ENCODE measurements at regions not wholly inside any gene's neighbourhood (a gene's known extent, or its start where the extent isn't known, plus 50 kb on each side); places are given as distances from the start of the nearest gene placed in this dataset.

DNA sequence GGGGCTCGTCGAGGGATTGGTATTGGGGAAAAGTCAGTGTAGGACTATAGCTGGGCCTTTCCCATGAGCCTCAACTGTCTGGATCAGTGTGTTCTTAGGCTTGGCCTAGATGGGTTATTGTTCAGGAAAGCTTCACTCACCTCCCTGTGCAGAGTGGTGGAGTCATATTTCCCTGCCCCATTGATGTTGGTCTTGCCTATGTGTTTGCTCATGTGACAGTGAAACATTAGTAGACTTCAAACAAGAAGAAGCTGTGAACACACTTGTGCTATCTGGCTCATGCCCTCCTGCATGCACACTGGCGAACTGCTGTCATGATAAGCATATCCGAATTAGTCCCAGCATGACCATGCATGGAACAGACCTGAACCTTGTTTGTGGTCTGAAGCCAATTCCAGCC lies 171.1 kb downstream of the DHX35 start:
- TF ChIP-seq, protein P1, sequence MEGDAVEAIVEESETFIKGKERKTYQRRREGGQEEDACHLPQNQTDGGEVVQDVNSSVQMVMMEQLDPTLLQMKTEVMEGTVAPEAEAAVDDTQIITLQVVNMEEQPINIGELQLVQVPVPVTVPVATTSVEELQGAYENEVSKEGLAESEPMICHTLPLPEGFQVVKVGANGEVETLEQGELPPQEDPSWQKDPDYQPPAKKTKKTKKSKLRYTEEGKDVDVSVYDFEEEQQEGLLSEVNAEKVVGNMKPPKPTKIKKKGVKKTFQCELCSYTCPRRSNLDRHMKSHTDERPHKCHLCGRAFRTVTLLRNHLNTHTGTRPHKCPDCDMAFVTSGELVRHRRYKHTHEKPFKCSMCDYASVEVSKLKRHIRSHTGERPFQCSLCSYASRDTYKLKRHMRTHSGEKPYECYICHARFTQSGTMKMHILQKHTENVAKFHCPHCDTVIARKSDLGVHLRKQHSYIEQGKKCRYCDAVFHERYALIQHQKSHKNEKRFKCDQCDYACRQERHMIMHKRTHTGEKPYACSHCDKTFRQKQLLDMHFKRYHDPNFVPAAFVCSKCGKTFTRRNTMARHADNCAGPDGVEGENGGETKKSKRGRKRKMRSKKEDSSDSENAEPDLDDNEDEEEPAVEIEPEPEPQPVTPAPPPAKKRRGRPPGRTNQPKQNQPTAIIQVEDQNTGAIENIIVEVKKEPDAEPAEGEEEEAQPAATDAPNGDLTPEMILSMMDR (IDR thresholded peaks at IDR 0.05) = no peak
- DNase-seq (ENCODE audit: low spot score) (no peak), ATAC-seq (ENCODE audit: low FRiP score) (no peak)

DNA sequence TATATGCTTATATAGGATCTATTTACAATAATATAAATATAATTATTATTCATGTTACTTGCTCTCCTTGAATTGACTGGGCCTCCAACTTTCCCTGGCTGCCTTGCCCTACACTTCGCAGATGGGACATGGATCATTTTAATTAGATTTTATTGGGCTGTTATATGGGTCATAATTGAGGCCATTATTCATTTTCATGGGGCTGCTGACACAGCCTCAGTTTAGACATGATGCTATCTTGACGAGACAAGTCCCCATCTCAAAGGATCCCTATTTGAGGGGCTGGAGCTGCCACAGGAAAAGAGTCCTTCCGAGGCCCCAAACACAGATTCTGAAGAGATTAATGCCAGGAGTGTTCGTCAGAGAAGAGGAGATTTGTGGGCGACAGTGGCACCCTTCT lies 170.4 kb downstream of the DHX35 start:
- no peak for DNase-seq (ENCODE audit: low spot score)
- ATAC-seq (ENCODE audit: low FRiP score) = no peak
- TF ChIP-seq, protein P1 (IDR thresholded peaks at IDR 0.05) = no peak

DNA sequence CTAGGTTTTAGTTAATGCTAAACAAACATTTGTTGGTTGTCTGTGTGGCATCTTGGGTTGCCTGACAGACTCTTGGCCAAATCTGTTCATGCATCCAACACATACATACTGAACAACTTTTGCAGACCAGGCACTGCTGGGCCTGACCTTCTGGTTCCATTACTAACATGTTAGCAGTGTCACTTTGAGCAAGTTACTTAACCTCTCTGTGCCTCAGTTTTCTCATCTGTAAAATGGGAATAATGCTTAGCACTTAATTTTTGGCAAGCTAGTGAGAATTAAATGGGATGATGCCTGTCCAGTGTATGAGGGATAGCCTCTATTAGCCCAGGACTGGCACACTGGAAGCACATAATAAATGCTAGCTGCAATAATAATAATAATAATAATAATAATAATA lies 169.9 kb downstream of the DHX35 start:
- DNase-seq (ENCODE audit: low spot score) (no peak), ATAC-seq (ENCODE audit: low FRiP score) (no peak)
- TF ChIP-seq, protein P1 (IDR thresholded peaks at IDR 0.05) = no peak

DNA sequence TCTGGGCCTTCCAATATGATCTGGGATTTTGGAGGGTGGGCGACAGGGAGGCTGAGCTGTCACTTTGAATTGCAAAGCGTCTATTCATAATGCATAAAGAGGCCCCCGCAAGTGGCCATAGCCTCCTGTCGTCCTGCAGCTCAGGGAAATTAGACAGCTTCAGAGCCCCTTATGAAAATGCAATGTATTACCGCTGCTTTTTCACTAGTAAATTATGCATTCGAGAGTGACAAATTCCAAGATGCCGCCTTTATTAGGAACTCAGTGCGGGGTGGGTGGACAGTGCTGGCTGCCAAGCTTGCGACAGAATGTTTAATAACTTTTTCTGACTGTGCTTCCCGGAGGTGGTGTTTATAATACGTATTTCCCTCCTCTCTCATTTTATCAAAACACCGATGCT lies 168.5 kb downstream of the DHX35 start:
- ATAC-seq (ENCODE audit: low FRiP score) = no peak
- TF ChIP-seq, protein P1 (IDR thresholded peaks at IDR 0.05) = no peak
- no peak for DNase-seq (ENCODE audit: low spot score)

DNA sequence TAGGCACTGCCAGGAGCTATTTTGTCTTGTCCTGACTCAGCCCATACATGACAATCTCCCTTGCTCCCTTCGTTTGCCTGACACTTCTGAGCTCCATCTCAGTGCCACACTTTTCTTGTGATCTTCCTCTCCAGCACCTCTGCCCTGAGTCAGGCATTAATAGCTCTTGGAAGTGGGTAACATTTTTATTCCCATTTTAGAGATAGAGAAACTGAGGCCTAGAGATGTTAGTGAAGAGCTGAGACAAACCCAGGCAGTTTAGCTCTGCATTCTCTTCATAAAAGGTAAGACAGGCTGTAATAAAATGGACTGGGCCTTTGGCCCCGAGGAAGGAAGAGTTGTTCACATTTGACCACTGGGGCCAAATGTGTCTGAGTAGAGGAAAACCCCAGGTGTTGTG lies 167.4 kb downstream of the DHX35 start:
- DNase-seq (ENCODE audit: low spot score) (no peak), ATAC-seq (ENCODE audit: low FRiP score) (no peak)
- TF ChIP-seq, protein P1 (IDR thresholded peaks at IDR 0.05) = no peak

DNA sequence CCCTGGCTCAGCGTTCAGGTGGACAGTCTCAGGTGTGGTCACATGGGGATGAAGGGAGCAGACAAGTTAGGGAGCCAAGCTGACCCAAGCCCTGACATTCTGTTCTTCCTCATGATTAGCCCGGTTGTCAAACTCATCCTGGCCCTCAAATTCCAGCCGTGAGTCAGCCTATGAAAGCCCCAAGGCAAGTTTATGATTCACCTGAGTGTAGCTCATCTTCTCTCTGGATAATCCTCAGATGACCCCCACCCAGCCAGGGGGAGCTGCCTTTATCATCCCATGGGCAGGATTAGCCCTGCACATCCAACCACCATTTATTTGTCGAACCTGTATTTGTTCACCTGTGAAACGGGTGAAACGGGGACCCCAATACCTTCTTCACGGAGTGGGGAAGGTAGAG lies 161.9 kb downstream of the DHX35 start:
- ATAC-seq (ENCODE audit: low FRiP score) (no peak), DNase-seq (ENCODE audit: low spot score) (no peak)
- TF ChIP-seq, protein P1 (IDR thresholded peaks at IDR 0.05) = no peak

DNA sequence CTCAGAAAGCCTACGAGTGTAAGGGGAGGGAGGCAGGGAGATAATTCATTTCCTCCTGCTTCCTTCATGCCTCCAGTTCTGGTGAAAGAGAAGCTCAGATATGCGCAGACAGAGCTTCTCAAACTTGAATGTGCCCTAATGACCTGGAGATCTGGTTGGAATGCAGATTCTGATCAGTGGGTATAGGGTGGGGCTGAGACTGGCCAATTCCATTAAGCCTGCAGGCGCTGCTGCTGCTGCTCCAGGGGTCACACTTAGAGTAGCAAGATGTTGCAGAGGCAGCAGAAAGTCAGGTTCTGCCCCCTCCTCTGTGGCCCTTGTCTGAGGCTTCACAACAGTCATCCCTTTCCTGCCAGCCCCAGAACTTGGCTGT lies 161.0 kb downstream of the DHX35 start:
- TF ChIP-seq, protein P1 (IDR thresholded peaks at IDR 0.05) = no peak
- DNase-seq (ENCODE audit: low spot score) (no peak), ATAC-seq (ENCODE audit: low FRiP score) (no peak)

All from omental fat pad (tissue), 3 donors.